ENCODE measurements at regions not wholly inside any gene's neighbourhood (a gene's known extent, or its start where the extent isn't known, plus 50 kb on each side); places are given as distances from the start of the nearest gene placed in this dataset.

- DNase-seq (ENCODE audit: insufficient read length, low spot score) (no peak), FAIRE-seq (no peak)
- no peak for TF ChIP-seq POU2F2 (IDR thresholded peaks at IDR 0.05; ENCODE audit: low read depth, low read length)
- TF ChIP-seq TAF1 (IDR thresholded peaks at IDR 0.05; ENCODE audit: low read depth, low read length) = no peak
- TF ChIP-seq POLR2A (IDR thresholded peaks at IDR 0.05; ENCODE audit: low read depth, low read length) = no peak
- TF ChIP-seq POLR2AphosphoS5 (IDR thresholded peaks at IDR 0.05; ENCODE audit: low read depth, low read length) = no peak
- no peak for TF ChIP-seq SPI1 (IDR thresholded peaks at IDR 0.05; ENCODE audit: low read depth, low read length)
- no peak for TF ChIP-seq PAX5 (IDR thresholded peaks at IDR 0.05; ENCODE audit: insufficient read depth, low read length, severe bottlenecking)
Observed at GRCh38 chr1:239322369-239322768, 64.0 kb upstream of the CHRM3 start.

- FAIRE-seq (no peak), DNase-seq (ENCODE audit: insufficient read length, low spot score) (no peak)
- no peak for TF ChIP-seq POU2F2 (IDR thresholded peaks at IDR 0.05; ENCODE audit: low read depth, low read length)
- TF ChIP-seq POLR2A (IDR thresholded peaks at IDR 0.05; ENCODE audit: low read depth, low read length) = no peak
- TF ChIP-seq SPI1 (IDR thresholded peaks at IDR 0.05; ENCODE audit: low read depth, low read length) = no peak
- no peak for TF ChIP-seq PAX5 (IDR thresholded peaks at IDR 0.05; ENCODE audit: insufficient read depth, low read length, severe bottlenecking)
- TF ChIP-seq POLR2AphosphoS5 (IDR thresholded peaks at IDR 0.05; ENCODE audit: low read depth, low read length) = no peak
- TF ChIP-seq TAF1 (IDR thresholded peaks at IDR 0.05; ENCODE audit: low read depth, low read length) = no peak
Observed at GRCh38 chr1:239321877-239322276, 64.5 kb upstream of the CHRM3 start.

GRCh38 chr1:239317948-239318347, 68.4 kb upstream of the CHRM3 start:
- TF ChIP-seq POU2F2 (IDR thresholded peaks at IDR 0.05; ENCODE audit: low read depth, low read length) (no peak), POLR2A (IDR thresholded peaks at IDR 0.05; ENCODE audit: low read depth, low read length) (no peak), PAX5 (IDR thresholded peaks at IDR 0.05; ENCODE audit: insufficient read depth, low read length, severe bottlenecking) (no peak), POLR2AphosphoS5 (IDR thresholded peaks at IDR 0.05; ENCODE audit: low read depth, low read length) (no peak), SPI1 (IDR thresholded peaks at IDR 0.05; ENCODE audit: low read depth, low read length) (no peak), TAF1 (IDR thresholded peaks at IDR 0.05; ENCODE audit: low read depth, low read length) (no peak)
- FAIRE-seq (no peak), DNase-seq (ENCODE audit: insufficient read length, low spot score) (no peak)

GRCh38 chr1:239315631-239316217, 70.6 kb upstream of the CHRM3 start:
- TF ChIP-seq SPI1 (IDR thresholded peaks at IDR 0.05; ENCODE audit: low read depth, low read length) (no peak), PAX5 (IDR thresholded peaks at IDR 0.05; ENCODE audit: insufficient read depth, low read length, severe bottlenecking) (no peak), TAF1 (IDR thresholded peaks at IDR 0.05; ENCODE audit: low read depth, low read length) (no peak), POU2F2 (IDR thresholded peaks at IDR 0.05; ENCODE audit: low read depth, low read length) (no peak), POLR2A (IDR thresholded peaks at IDR 0.05; ENCODE audit: low read depth, low read length) (no peak), POLR2AphosphoS5 (IDR thresholded peaks at IDR 0.05; ENCODE audit: low read depth, low read length) (no peak)
- no peak for DNase-seq (ENCODE audit: insufficient read length, low spot score)
- FAIRE-seq = no peak

- FAIRE-seq = no peak
- TF ChIP-seq POU2F2 (IDR thresholded peaks at IDR 0.05; ENCODE audit: low read depth, low read length) (no peak), PAX5 (IDR thresholded peaks at IDR 0.05; ENCODE audit: insufficient read depth, low read length, severe bottlenecking) (no peak), POLR2AphosphoS5 (IDR thresholded peaks at IDR 0.05; ENCODE audit: low read depth, low read length) (no peak), TAF1 (IDR thresholded peaks at IDR 0.05; ENCODE audit: low read depth, low read length) (no peak), POLR2A (IDR thresholded peaks at IDR 0.05; ENCODE audit: low read depth, low read length) (no peak), SPI1 (IDR thresholded peaks at IDR 0.05; ENCODE audit: low read depth, low read length) (no peak)
- DNase-seq (ENCODE audit: insufficient read length, low spot score) = no peak
Observed at GRCh38 chr1:239311331-239311730, 75.0 kb upstream of the CHRM3 start.

- peak; percentile 0 for DNase-seq (ENCODE audit: insufficient read length, low spot score)
- no peak for FAIRE-seq
- no peak for TF ChIP-seq POLR2AphosphoS5 (IDR thresholded peaks at IDR 0.05; ENCODE audit: low read depth, low read length)
- no peak for TF ChIP-seq TAF1 (IDR thresholded peaks at IDR 0.05; ENCODE audit: low read depth, low read length)
- TF ChIP-seq PAX5 (IDR thresholded peaks at IDR 0.05; ENCODE audit: insufficient read depth, low read length, severe bottlenecking) = no peak
- TF ChIP-seq SPI1 (IDR thresholded peaks at IDR 0.05; ENCODE audit: low read depth, low read length) = no peak
- TF ChIP-seq POU2F2 (IDR thresholded peaks at IDR 0.05; ENCODE audit: low read depth, low read length) = no peak
- TF ChIP-seq POLR2A (IDR thresholded peaks at IDR 0.05; ENCODE audit: low read depth, low read length) = no peak
Observed at GRCh38 chr1:239308701-239309333, 77.6 kb upstream of the CHRM3 start.

- TF ChIP-seq SPI1 (IDR thresholded peaks at IDR 0.05; ENCODE audit: low read depth, low read length) (no peak), POLR2AphosphoS5 (IDR thresholded peaks at IDR 0.05; ENCODE audit: low read depth, low read length) (no peak), POLR2A (IDR thresholded peaks at IDR 0.05; ENCODE audit: low read depth, low read length) (no peak), POU2F2 (IDR thresholded peaks at IDR 0.05; ENCODE audit: low read depth, low read length) (no peak), TAF1 (IDR thresholded peaks at IDR 0.05; ENCODE audit: low read depth, low read length) (no peak), PAX5 (IDR thresholded peaks at IDR 0.05; ENCODE audit: insufficient read depth, low read length, severe bottlenecking) (no peak)
- no peak for DNase-seq (ENCODE audit: insufficient read length, low spot score)
- no peak for FAIRE-seq
Observed at GRCh38 chr1:239307886-239308285, 78.5 kb upstream of the CHRM3 start.

- no peak for DNase-seq (ENCODE audit: insufficient read length, low spot score)
- FAIRE-seq = no peak
- TF ChIP-seq POLR2A (IDR thresholded peaks at IDR 0.05; ENCODE audit: low read depth, low read length) (no peak), SPI1 (IDR thresholded peaks at IDR 0.05; ENCODE audit: low read depth, low read length) (no peak), POLR2AphosphoS5 (IDR thresholded peaks at IDR 0.05; ENCODE audit: low read depth, low read length) (no peak), PAX5 (IDR thresholded peaks at IDR 0.05; ENCODE audit: insufficient read depth, low read length, severe bottlenecking) (no peak), POU2F2 (IDR thresholded peaks at IDR 0.05; ENCODE audit: low read depth, low read length) (no peak), TAF1 (IDR thresholded peaks at IDR 0.05; ENCODE audit: low read depth, low read length) (no peak)
Observed at GRCh38 chr1:239306426-239306825, 79.9 kb upstream of the CHRM3 start.

GRCh38 chr1:239303289-239303688, 83.1 kb upstream of the CHRM3 start:
- no peak for TF ChIP-seq SPI1 (IDR thresholded peaks at IDR 0.05; ENCODE audit: low read depth, low read length)
- FAIRE-seq (no peak), DNase-seq (ENCODE audit: insufficient read length, low spot score) (no peak)

GRCh38 chr1:239302696-239303095, 83.7 kb upstream of the CHRM3 start:
- FAIRE-seq (no peak), DNase-seq (ENCODE audit: insufficient read length, low spot score) (no peak)
- TF ChIP-seq SPI1 (IDR thresholded peaks at IDR 0.05; ENCODE audit: low read depth, low read length) (no peak), TAF1 (IDR thresholded peaks at IDR 0.05; ENCODE audit: low read depth, low read length) (no peak), POLR2AphosphoS5 (IDR thresholded peaks at IDR 0.05; ENCODE audit: low read depth, low read length) (no peak), POU2F2 (IDR thresholded peaks at IDR 0.05; ENCODE audit: low read depth, low read length) (no peak), POLR2A (IDR thresholded peaks at IDR 0.05; ENCODE audit: low read depth, low read length) (no peak), PAX5 (IDR thresholded peaks at IDR 0.05; ENCODE audit: insufficient read depth, low read length, severe bottlenecking) (no peak)

Measured in GM12891 (cell line).